ENCODE measurements at regions not wholly inside any gene's neighbourhood (a gene's known extent, or its start where the extent isn't known, plus 50 kb on each side); places are given as distances from the start of the nearest gene placed in this dataset.

GRCh38 chr3:83354205-83354604 lies 1592.8 kb upstream of the GBE1 start:
- no peak overlapping the region for H3K4me3 ChIP-seq
- no peak overlapping the region for H3K27ac ChIP-seq
- TF ChIP-seq CTCF (IDR thresholded peaks at IDR 0.05 in 4 of 5, conservative IDR thresholded peaks at IDR 0.05 in 1 of 5), result no peak
- TF ChIP-seq POLR2A (IDR thresholded peaks at IDR 0.05), result no peak
- intact Hi-C loops (cut with DNase I; ENCODE audit: low total_unique reads) (no loop called here), in situ Hi-C loops (cut with MboI; ENCODE audit: low sequenced_read_pairs in 4 of 4) (no loop called here)
- DNase-seq, result no peak
- no peaks in the 10 kb centered on the region for H3K4me1 ChIP-seq
- no peaks in the 10 kb centered on the region for H3K36me3 ChIP-seq
- no peak for ATAC-seq
- H3K9me3 ChIP-seq, result no peaks in the 10 kb centered on the region
- H3K27me3 ChIP-seq, result no peaks in the 10 kb centered on the region

GRCh38 chr3:83393276-83393675 lies 1565.5 kb upstream of the CADM2 start:
- DNase-seq (no peak), ATAC-seq (no peak)
- no peaks in the 10 kb centered on the region for H3K36me3 ChIP-seq
- TF ChIP-seq POLR2A (IDR thresholded peaks at IDR 0.05) (no peak), CTCF (IDR thresholded peaks at IDR 0.05 in 4 of 5, conservative IDR thresholded peaks at IDR 0.05 in 1 of 5) (no peak)
- no peaks in the 10 kb centered on the region for H3K27me3 ChIP-seq
- no peak overlapping the region for H3K4me3 ChIP-seq
- H3K9me3 ChIP-seq, result no peaks in the 10 kb centered on the region
- in situ Hi-C loops (cut with MboI; ENCODE audit: low sequenced_read_pairs in 4 of 4) (no loop called here), intact Hi-C loops (cut with DNase I; ENCODE audit: low total_unique reads) (no loop called here)
- no peaks in the 10 kb centered on the region for H3K4me1 ChIP-seq
- H3K27ac ChIP-seq, result no peak overlapping the region

- Histone ChIP-seq H3K4me1 (no peaks in the 10 kb centered on the region), H3K27me3 (no peaks in the 10 kb centered on the region), H3K27ac (no peak overlapping the region), H3K36me3 (no peaks in the 10 kb centered on the region), H3K4me3 (no peak overlapping the region), H3K9me3 (no peaks in the 10 kb centered on the region)
- in situ Hi-C loops (cut with MboI; ENCODE audit: low sequenced_read_pairs in 4 of 4) (no loop called here), intact Hi-C loops (cut with DNase I; ENCODE audit: low total_unique reads) (no loop called here)
- ATAC-seq, result no peak
- no peak for TF ChIP-seq POLR2A (IDR thresholded peaks at IDR 0.05)
- no peak for TF ChIP-seq CTCF (IDR thresholded peaks at IDR 0.05 in 4 of 5, conservative IDR thresholded peaks at IDR 0.05 in 1 of 5)
- DNase-seq, result no peak
Measured at GRCh38 chr3:83403927-83404326, 1554.9 kb upstream of the CADM2 start.

- Histone ChIP-seq H3K27me3 (no peaks in the 10 kb centered on the region), H3K36me3 (no peaks in the 10 kb centered on the region), H3K27ac (no peak overlapping the region), H3K4me3 (no peak overlapping the region), H3K4me1 (no peaks in the 10 kb centered on the region), H3K9me3 (no peaks in the 10 kb centered on the region)
- DNase-seq, result no peak
- intact Hi-C loops (cut with DNase I; ENCODE audit: low total_unique reads), result no loop called here
- ATAC-seq, result no peak
- in situ Hi-C loops (cut with MboI; ENCODE audit: low sequenced_read_pairs in 4 of 4), result no loop called here
- TF ChIP-seq POLR2A (IDR thresholded peaks at IDR 0.05) (no peak), CTCF (IDR thresholded peaks at IDR 0.05 in 4 of 5, conservative IDR thresholded peaks at IDR 0.05 in 1 of 5) (no peak)
Measured at GRCh38 chr3:83426300-83426699, 1532.5 kb upstream of the CADM2 start.

- ATAC-seq, result no peak
- in situ Hi-C loops (cut with MboI; ENCODE audit: low sequenced_read_pairs in 4 of 4) (no loop called here), intact Hi-C loops (cut with DNase I; ENCODE audit: low total_unique reads) (no loop called here)
- Histone ChIP-seq H3K4me1 (no peaks in the 10 kb centered on the region), H3K9me3 (no peaks in the 10 kb centered on the region), H3K4me3 (no peak overlapping the region), H3K27me3 (no peaks in the 10 kb centered on the region), H3K36me3 (no peaks in the 10 kb centered on the region), H3K27ac (no peak overlapping the region)
- TF ChIP-seq POLR2A (IDR thresholded peaks at IDR 0.05), result no peak
- TF ChIP-seq CTCF (IDR thresholded peaks at IDR 0.05 in 4 of 5, conservative IDR thresholded peaks at IDR 0.05 in 1 of 5), result no peak
- no peak for DNase-seq
Measured at GRCh38 chr3:83434880-83435587, 1523.8 kb upstream of the CADM2 start.

All from gastrocnemius medialis (tissue), 4 donors.